IgD-negative memory B cell (primary cell): ENCODE measurements at regions not wholly inside any gene's neighbourhood (a gene's known extent, or its start where the extent isn't known, plus 50 kb on each side); places are given as distances from the start of the nearest gene placed in this dataset.

Experiments
- H3K27ac Mint-ChIP-seq, 3 donors: one replicate each; pipeline ENCODE4 v1.8.0; 2020 to 2022; ENCODE audit warnings: mild to moderate bottlenecking in 3 of 3, mixed read lengths in 3 of 3, moderate library complexity in 1 of 3
- H3K27me3 Mint-ChIP-seq: one replicate; pipeline ENCODE4 v1.8.0; 2021; ENCODE audit warnings: mixed read lengths
- H3K36me3 Mint-ChIP-seq: one replicate; pipeline ENCODE4 v1.8.0; 2020; ENCODE audit warnings: mild to moderate bottlenecking, mixed read lengths
- H3K4me1 Mint-ChIP-seq, 3 donors: one replicate each; pipeline ENCODE4 v1.8.0; 2020 to 2022; ENCODE audit warnings: mixed read lengths in 3 of 3, mild to moderate bottlenecking in 1 of 3
- H3K4me3 Mint-ChIP-seq, 4 donors: one replicate each; pipeline ENCODE4 v1.8.0; 2020 to 2022; ENCODE audit warnings: mild to moderate bottlenecking in 4 of 4, mixed read lengths in 4 of 4, moderate library complexity in 3 of 4
- H3K9me3 Mint-ChIP-seq, 3 donors: one replicate each; pipeline ENCODE4 v1.8.0; 2020 to 2021; ENCODE audit warnings: mixed read lengths in 3 of 3, mild to moderate bottlenecking in 1 of 3

GRCh38 chr2:14737201-14737600, 104.7 kb downstream of the LRATD1 start:
- no peaks in the 10 kb centered on the region for H3K4me1 Mint-ChIP-seq
- H3K36me3 Mint-ChIP-seq, result no peaks in the 10 kb centered on the region
- peaks cover 1 to 11% (median 7%) of the 10 kb centered on the region in 3 donors for H3K9me3 Mint-ChIP-seq
- no peaks in the 10 kb centered on the region for H3K27me3 Mint-ChIP-seq
- H3K27ac Mint-ChIP-seq, result no peak overlapping the region
- no peak overlapping the region for H3K4me3 Mint-ChIP-seq

GRCh38 chr2:14743861-14744260, 111.3 kb downstream of the LRATD1 start:
- no peaks in the 10 kb centered on the region for H3K27me3 Mint-ChIP-seq
- H3K36me3 Mint-ChIP-seq, result no peaks in the 10 kb centered on the region
- H3K4me1 Mint-ChIP-seq, result no peaks in the 10 kb centered on the region
- no peak overlapping the region for H3K27ac Mint-ChIP-seq
- H3K4me3 Mint-ChIP-seq, result no peak overlapping the region
- no peaks in the 10 kb centered on the region for H3K9me3 Mint-ChIP-seq

- no peaks in the 10 kb centered on the region for H3K27me3 Mint-ChIP-seq
- H3K9me3 Mint-ChIP-seq, result peaks cover 0 to 3% (median 0%) of the 10 kb centered on the region in 3 donors
- H3K4me1 Mint-ChIP-seq, result no peaks in the 10 kb centered on the region
- no peak overlapping the region for H3K4me3 Mint-ChIP-seq
- no peak overlapping the region for H3K27ac Mint-ChIP-seq
- H3K36me3 Mint-ChIP-seq, result no peaks in the 10 kb centered on the region
Measured at GRCh38 chr2:14745288-14746076, 113.0 kb downstream of the LRATD1 start.

- H3K4me1 Mint-ChIP-seq, result no peaks in the 10 kb centered on the region
- H3K27ac Mint-ChIP-seq, result no peak overlapping the region
- no peak overlapping the region for H3K4me3 Mint-ChIP-seq
- H3K27me3 Mint-ChIP-seq, result no peaks in the 10 kb centered on the region
- peaks cover 0 to 3% (median 0%) of the 10 kb centered on the region in 3 donors for H3K9me3 Mint-ChIP-seq
- no peaks in the 10 kb centered on the region for H3K36me3 Mint-ChIP-seq
Measured at GRCh38 chr2:14746133-14746532, 113.6 kb downstream of the LRATD1 start.

GRCh38 chr2:14747447-14747846, 114.9 kb downstream of the LRATD1 start:
- Mint-ChIP-seq H3K27me3 (no peaks in the 10 kb centered on the region), H3K9me3 (peaks cover 0 to 3% (median 0%) of the 10 kb centered on the region in 3 donors), H3K36me3 (no peaks in the 10 kb centered on the region), H3K4me3 (no peak overlapping the region), H3K27ac (no peak overlapping the region), H3K4me1 (no peaks in the 10 kb centered on the region)

- Mint-ChIP-seq H3K4me1 (no peaks in the 10 kb centered on the region), H3K4me3 (no peak overlapping the region)
Measured at GRCh38 chr2:14749884-14750283, 117.4 kb downstream of the LRATD1 start.

GRCh38 chr2:14750433-14750832, 117.9 kb downstream of the LRATD1 start:
- H3K9me3 Mint-ChIP-seq, result peaks cover 0 to 3% (median 0%) of the 10 kb centered on the region in 3 donors
- no peak overlapping the region for H3K27ac Mint-ChIP-seq
- no peaks in the 10 kb centered on the region for H3K27me3 Mint-ChIP-seq
- H3K4me3 Mint-ChIP-seq, result no peak overlapping the region
- no peaks in the 10 kb centered on the region for H3K36me3 Mint-ChIP-seq
- H3K4me1 Mint-ChIP-seq, result no peaks in the 10 kb centered on the region

More at GRCh38 chr2:14749884-14750283, 117.4 kb downstream of the LRATD1 start:
- Mint-ChIP-seq H3K27me3 (no peaks in the 10 kb centered on the region), H3K36me3 (no peaks in the 10 kb centered on the region), H3K9me3 (peaks cover 0 to 3% (median 0%) of the 10 kb centered on the region in 3 donors), H3K27ac (no peak overlapping the region)

GRCh38 chr2:14751581-14751980, 119.1 kb downstream of the LRATD1 start:
- Mint-ChIP-seq H3K36me3 (no peaks in the 10 kb centered on the region), H3K4me3 (no peak overlapping the region), H3K9me3 (peaks cover 0 to 3% (median under 1%) of the 10 kb centered on the region in 3 donors), H3K27me3 (no peaks in the 10 kb centered on the region), H3K27ac (no peak overlapping the region), H3K4me1 (no peaks in the 10 kb centered on the region)

- no peak overlapping the region for H3K27ac Mint-ChIP-seq
- no peaks in the 10 kb centered on the region for H3K36me3 Mint-ChIP-seq
- no peaks in the 10 kb centered on the region for H3K4me1 Mint-ChIP-seq
- H3K4me3 Mint-ChIP-seq, result no peak overlapping the region
- H3K27me3 Mint-ChIP-seq, result no peaks in the 10 kb centered on the region
- H3K9me3 Mint-ChIP-seq, result peaks cover 0 to 3% (median 2%) of the 10 kb centered on the region in 3 donors
Measured at GRCh38 chr2:14752295-14752694, 119.8 kb downstream of the LRATD1 start.

GRCh38 chr2:14756122-14756541, 123.6 kb downstream of the LRATD1 start:
- H3K4me3 Mint-ChIP-seq, result no peak overlapping the region
- H3K27ac Mint-ChIP-seq, result no peak overlapping the region
- no peaks in the 10 kb centered on the region for H3K36me3 Mint-ChIP-seq
- H3K27me3 Mint-ChIP-seq, result no peaks in the 10 kb centered on the region
- no peaks in the 10 kb centered on the region for H3K4me1 Mint-ChIP-seq
- peaks cover 0 to 2% (median 0%) of the 10 kb centered on the region in 3 donors for H3K9me3 Mint-ChIP-seq

- H3K36me3 Mint-ChIP-seq, result no peaks in the 10 kb centered on the region
- peak overlapping the region in 1 of 4 donors; percentile 41 for H3K4me3 Mint-ChIP-seq
- no peak overlapping the region for H3K27ac Mint-ChIP-seq
- no peaks in the 10 kb centered on the region for H3K27me3 Mint-ChIP-seq
- H3K9me3 Mint-ChIP-seq, result peaks cover 0 to 2% (median 0%) of the 10 kb centered on the region in 3 donors
- no peaks in the 10 kb centered on the region for H3K4me1 Mint-ChIP-seq
Measured at GRCh38 chr2:14756981-14757657, 124.6 kb downstream of the LRATD1 start.

GRCh38 chr2:14759082-14759481, 126.6 kb downstream of the LRATD1 start:
- no peaks in the 10 kb centered on the region for H3K4me1 Mint-ChIP-seq
- no peak overlapping the region for H3K4me3 Mint-ChIP-seq
- no peak overlapping the region for H3K27ac Mint-ChIP-seq
- peaks cover 0 to 4% (median 2%) of the 10 kb centered on the region in 3 donors for H3K9me3 Mint-ChIP-seq
- H3K36me3 Mint-ChIP-seq, result no peaks in the 10 kb centered on the region
- no peaks in the 10 kb centered on the region for H3K27me3 Mint-ChIP-seq

- no peaks in the 10 kb centered on the region for H3K27me3 Mint-ChIP-seq
- H3K9me3 Mint-ChIP-seq, result peaks cover 0 to 4% (median 2%) of the 10 kb centered on the region in 3 donors
- H3K4me1 Mint-ChIP-seq, result no peaks in the 10 kb centered on the region
- no peaks in the 10 kb centered on the region for H3K36me3 Mint-ChIP-seq
- H3K27ac Mint-ChIP-seq, result no peak overlapping the region
- no peak overlapping the region for H3K4me3 Mint-ChIP-seq
Measured at GRCh38 chr2:14760169-14760568, 127.7 kb downstream of the LRATD1 start.

- no peak overlapping the region for H3K4me3 Mint-ChIP-seq
- peaks cover 0 to 4% (median 2%) of the 10 kb centered on the region in 3 donors for H3K9me3 Mint-ChIP-seq
- no peaks in the 10 kb centered on the region for H3K4me1 Mint-ChIP-seq
- H3K27ac Mint-ChIP-seq, result no peak overlapping the region
- no peaks in the 10 kb centered on the region for H3K27me3 Mint-ChIP-seq
- H3K36me3 Mint-ChIP-seq, result no peaks in the 10 kb centered on the region
Measured at GRCh38 chr2:14761118-14761517, 128.6 kb downstream of the LRATD1 start.

- Mint-ChIP-seq H3K27me3 (no peaks in the 10 kb centered on the region), H3K36me3 (no peaks in the 10 kb centered on the region), H3K27ac (no peak overlapping the region), H3K4me3 (no peak overlapping the region), H3K9me3 (peaks cover 0 to 7% (median 2%) of the 10 kb centered on the region in 3 donors), H3K4me1 (no peaks in the 10 kb centered on the region)
Measured at GRCh38 chr2:14773696-14774095, 141.2 kb downstream of the LRATD1 start.
